ENCODE measurements at regions not wholly inside any gene's neighbourhood (a gene's known extent, or its start where the extent isn't known, plus 50 kb on each side); places are given as distances from the start of the nearest gene placed in this dataset.

DNA sequence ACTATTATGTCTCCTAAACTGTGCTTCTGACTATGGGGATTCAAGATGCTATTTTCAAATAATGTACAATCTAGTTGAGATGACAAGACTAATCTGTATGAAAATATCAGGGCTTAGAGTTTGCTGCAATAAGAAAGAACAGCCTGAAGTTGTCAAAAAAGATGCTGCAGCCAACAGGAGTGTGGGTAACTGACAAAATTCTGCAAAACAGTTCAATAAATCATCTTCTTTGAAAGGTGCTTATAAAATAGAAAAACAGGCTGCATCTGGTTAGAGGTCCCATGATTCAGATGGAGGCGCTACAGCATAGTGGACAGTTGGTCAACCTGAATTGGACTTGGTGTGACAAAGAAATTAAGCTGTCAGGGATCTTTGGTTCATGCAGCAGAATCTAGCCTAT, 511.0 kb downstream of the XPNPEP1 start:
- TF ChIP-seq, protein P1, sequence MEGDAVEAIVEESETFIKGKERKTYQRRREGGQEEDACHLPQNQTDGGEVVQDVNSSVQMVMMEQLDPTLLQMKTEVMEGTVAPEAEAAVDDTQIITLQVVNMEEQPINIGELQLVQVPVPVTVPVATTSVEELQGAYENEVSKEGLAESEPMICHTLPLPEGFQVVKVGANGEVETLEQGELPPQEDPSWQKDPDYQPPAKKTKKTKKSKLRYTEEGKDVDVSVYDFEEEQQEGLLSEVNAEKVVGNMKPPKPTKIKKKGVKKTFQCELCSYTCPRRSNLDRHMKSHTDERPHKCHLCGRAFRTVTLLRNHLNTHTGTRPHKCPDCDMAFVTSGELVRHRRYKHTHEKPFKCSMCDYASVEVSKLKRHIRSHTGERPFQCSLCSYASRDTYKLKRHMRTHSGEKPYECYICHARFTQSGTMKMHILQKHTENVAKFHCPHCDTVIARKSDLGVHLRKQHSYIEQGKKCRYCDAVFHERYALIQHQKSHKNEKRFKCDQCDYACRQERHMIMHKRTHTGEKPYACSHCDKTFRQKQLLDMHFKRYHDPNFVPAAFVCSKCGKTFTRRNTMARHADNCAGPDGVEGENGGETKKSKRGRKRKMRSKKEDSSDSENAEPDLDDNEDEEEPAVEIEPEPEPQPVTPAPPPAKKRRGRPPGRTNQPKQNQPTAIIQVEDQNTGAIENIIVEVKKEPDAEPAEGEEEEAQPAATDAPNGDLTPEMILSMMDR (IDR thresholded peaks at IDR 0.05; ENCODE audit: insufficient read depth, low read length, poor library complexity, severe bottlenecking), result no peak
- TF ChIP-seq EZH2phosphoT487 (conservative IDR thresholded peaks at IDR 0.05; ENCODE audit: low read length), result no peak
